KMS-11 (cell line): ENCODE measurements at regions not wholly inside any gene's neighbourhood (a gene's known extent, or its start where the extent isn't known, plus 50 kb on each side); places are given as distances from the start of the nearest gene placed in this dataset.

Experiments used
- H2AFZ ChIP-seq: fragments of 200-600 bp; sonication (generic); 2 replicates; pipeline ENCODE4 v1.6.1; 2016; ENCODE audit warnings: antibody characterized with exemption, mixed run types, low read depth
- H3K27ac ChIP-seq: fragments of 200-600 bp; sonication (generic); 2 replicates; pipeline ENCODE4 v1.6.1; 2016; ENCODE audit warnings: mild to moderate bottlenecking, mixed run types
- H3K27me3 ChIP-seq: fragments of 200-600 bp; sonication (generic); 2 replicates; pipeline ENCODE4 v1.6.1; 2017; ENCODE audit warnings: mild to moderate bottlenecking, low read depth, mixed run types, moderate library complexity; ENCODE audit not compliant: insufficient read depth
- H3K36me3 ChIP-seq: fragments of 200-600 bp; sonication (generic); 2 replicates; pipeline ENCODE4 v1.6.1; 2017; ENCODE audit warnings: mild to moderate bottlenecking, mixed run types; ENCODE audit not compliant: insufficient read depth
- H3K4me1 ChIP-seq: fragments of 200-600 bp; sonication (generic); 2 replicates; pipeline ENCODE4 v1.6.1; 2016; ENCODE audit warnings: mild to moderate bottlenecking, low read depth, mixed run types; ENCODE audit not compliant: poor library complexity, severe bottlenecking
- H3K4me2 ChIP-seq: fragments of 200-600 bp; sonication (generic); 2 replicates; pipeline ENCODE4 v1.7.0; 2016; ENCODE audit warnings: mild to moderate bottlenecking, mixed run types
- H3K4me3 ChIP-seq: fragments of 200-600 bp; sonication (generic); IDR thresholded peaks from 2 replicates; pipeline ENCODE4 v1.6.1; 2017; ENCODE audit warnings: low read depth, low read length, mixed read lengths; ENCODE audit not compliant: insufficient read depth
- H3K79me2 ChIP-seq: fragments of 200-600 bp; sonication (generic); 2 replicates; pipeline ENCODE4 v1.6.1; 2016; ENCODE audit warnings: low read depth, mixed run types; ENCODE audit not compliant: insufficient read depth
- H3K9ac ChIP-seq: fragments of 200-600 bp; sonication (generic); 2 replicates; pipeline ENCODE4 v1.6.1; 2016; ENCODE audit warnings: mild to moderate bottlenecking, mixed run types
- H4K20me1 ChIP-seq: fragments of 200-600 bp; sonication (generic); 2 replicates; pipeline ENCODE4 v1.6.1; 2016; ENCODE audit warnings: mild to moderate bottlenecking, mixed run types; ENCODE audit not compliant: insufficient read depth
- TF ChIP-seq, protein P1 (sequence below): fragments of 200-600 bp; sonication (generic); conservative IDR thresholded peaks from 2 replicates; pipeline ENCODE4 v1.6.1; 2017; ENCODE audit warnings: low read depth, mild to moderate bottlenecking, antibody characterized with exemption, low read length, moderate library complexity, mixed read lengths

DNA sequence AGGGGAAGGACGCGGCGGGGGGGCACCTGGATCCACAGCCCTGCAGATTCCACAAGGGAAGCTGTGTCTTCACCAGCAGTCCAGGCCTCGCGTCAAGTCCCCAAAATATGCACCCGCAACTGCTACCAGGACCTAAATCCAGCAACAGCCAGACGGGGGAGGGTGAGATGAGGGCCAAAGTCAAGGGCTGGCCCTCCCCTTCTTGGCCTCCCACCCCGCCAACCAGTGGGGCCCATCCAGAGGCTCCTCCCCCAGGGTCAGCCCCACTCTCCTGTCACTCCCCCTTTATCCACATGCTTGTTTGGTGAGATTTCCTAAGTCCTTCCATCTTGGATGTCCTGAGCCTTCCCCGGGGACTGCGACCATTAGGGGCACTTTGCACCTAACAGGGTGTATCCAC lies 138.7 kb downstream of the ENGASE start:
- TF ChIP-seq, protein P1, sequence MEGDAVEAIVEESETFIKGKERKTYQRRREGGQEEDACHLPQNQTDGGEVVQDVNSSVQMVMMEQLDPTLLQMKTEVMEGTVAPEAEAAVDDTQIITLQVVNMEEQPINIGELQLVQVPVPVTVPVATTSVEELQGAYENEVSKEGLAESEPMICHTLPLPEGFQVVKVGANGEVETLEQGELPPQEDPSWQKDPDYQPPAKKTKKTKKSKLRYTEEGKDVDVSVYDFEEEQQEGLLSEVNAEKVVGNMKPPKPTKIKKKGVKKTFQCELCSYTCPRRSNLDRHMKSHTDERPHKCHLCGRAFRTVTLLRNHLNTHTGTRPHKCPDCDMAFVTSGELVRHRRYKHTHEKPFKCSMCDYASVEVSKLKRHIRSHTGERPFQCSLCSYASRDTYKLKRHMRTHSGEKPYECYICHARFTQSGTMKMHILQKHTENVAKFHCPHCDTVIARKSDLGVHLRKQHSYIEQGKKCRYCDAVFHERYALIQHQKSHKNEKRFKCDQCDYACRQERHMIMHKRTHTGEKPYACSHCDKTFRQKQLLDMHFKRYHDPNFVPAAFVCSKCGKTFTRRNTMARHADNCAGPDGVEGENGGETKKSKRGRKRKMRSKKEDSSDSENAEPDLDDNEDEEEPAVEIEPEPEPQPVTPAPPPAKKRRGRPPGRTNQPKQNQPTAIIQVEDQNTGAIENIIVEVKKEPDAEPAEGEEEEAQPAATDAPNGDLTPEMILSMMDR: no peak
- Histone ChIP-seq H2AFZ (no peak overlapping the region), H3K79me2 (no peaks in the 10 kb centered on the region), H3K9ac (no peak overlapping the region), H3K4me3 (no peak overlapping the region), H4K20me1 (no peaks in the 10 kb centered on the region), H3K27ac (no peak overlapping the region), H3K4me2 (no peak overlapping the region), H3K4me1 (no peaks in the 10 kb centered on the region), H3K27me3 (peaks cover 98% of the 10 kb centered on the region), H3K36me3 (no peaks in the 10 kb centered on the region)

GRCh38 chr17:79212149-79213087 lies 137.8 kb downstream of the ENGASE start:
- Histone ChIP-seq H3K27ac (no peak overlapping the region), H3K36me3 (no peaks in the 10 kb centered on the region), H3K4me2 (no peak overlapping the region), H3K9ac (no peak overlapping the region), H3K4me1 (no peaks in the 10 kb centered on the region), H4K20me1 (no peaks in the 10 kb centered on the region), H3K79me2 (no peaks in the 10 kb centered on the region), H3K4me3 (no peak overlapping the region), H2AFZ (no peak overlapping the region), H3K27me3 (peaks cover 98% of the 10 kb centered on the region)
- TF ChIP-seq, protein P1: no peak

GRCh38 chr17:79211061-79211770 lies 136.6 kb downstream of the ENGASE start:
- Histone ChIP-seq H3K36me3 (no peaks in the 10 kb centered on the region), H3K79me2 (no peaks in the 10 kb centered on the region), H4K20me1 (no peaks in the 10 kb centered on the region), H3K9ac (no peak overlapping the region), H3K27ac (no peak overlapping the region), H3K4me3 (no peak overlapping the region), H2AFZ (no peak overlapping the region), H3K27me3 (peaks cover 99% of the 10 kb centered on the region), H3K4me2 (no peak overlapping the region), H3K4me1 (no peaks in the 10 kb centered on the region)
- TF ChIP-seq, protein P1: no peak

- H4K20me1 ChIP-seq: no peaks in the 10 kb centered on the region
- H3K27me3 ChIP-seq: peaks cover 99% of the 10 kb centered on the region
- H3K4me1 ChIP-seq: no peaks in the 10 kb centered on the region
- H3K27ac ChIP-seq: no peak overlapping the region
- H3K4me2 ChIP-seq: no peak overlapping the region
- TF ChIP-seq, protein P1: no peak
- no peak overlapping the region for H3K4me3 ChIP-seq
- H3K79me2 ChIP-seq: no peaks in the 10 kb centered on the region
- H2AFZ ChIP-seq: no peak overlapping the region
- H3K9ac ChIP-seq: no peak overlapping the region
- no peaks in the 10 kb centered on the region for H3K36me3 ChIP-seq
Observed at GRCh38 chr17:79210638-79211037, 136.0 kb downstream of the ENGASE start.
